ENCODE measurements at regions not wholly inside any gene's neighbourhood (a gene's known extent, or its start where the extent isn't known, plus 50 kb on each side); places are given as distances from the start of the nearest gene placed in this dataset.

DNA sequence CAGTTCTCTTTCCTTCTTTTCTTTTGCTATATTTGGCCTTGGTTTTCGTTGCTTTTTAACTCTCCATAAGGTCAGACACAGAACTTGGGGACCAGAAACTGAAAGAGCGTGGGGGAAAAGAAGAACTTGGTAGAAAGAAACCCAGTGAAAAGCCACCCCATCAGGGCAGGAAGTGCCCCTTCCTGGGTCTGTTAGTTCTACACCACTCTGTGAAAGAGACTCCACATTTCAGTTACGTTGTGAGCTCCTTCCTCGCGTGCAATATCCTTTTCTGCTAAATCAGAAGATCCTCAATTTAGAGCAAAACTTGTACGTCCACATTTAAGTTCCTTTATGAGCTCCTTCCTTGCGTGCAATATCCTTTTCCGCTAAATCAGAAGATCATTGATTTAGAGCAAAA, 220.6 kb upstream of the FOXK1 start:
- TF ChIP-seq, protein P1, sequence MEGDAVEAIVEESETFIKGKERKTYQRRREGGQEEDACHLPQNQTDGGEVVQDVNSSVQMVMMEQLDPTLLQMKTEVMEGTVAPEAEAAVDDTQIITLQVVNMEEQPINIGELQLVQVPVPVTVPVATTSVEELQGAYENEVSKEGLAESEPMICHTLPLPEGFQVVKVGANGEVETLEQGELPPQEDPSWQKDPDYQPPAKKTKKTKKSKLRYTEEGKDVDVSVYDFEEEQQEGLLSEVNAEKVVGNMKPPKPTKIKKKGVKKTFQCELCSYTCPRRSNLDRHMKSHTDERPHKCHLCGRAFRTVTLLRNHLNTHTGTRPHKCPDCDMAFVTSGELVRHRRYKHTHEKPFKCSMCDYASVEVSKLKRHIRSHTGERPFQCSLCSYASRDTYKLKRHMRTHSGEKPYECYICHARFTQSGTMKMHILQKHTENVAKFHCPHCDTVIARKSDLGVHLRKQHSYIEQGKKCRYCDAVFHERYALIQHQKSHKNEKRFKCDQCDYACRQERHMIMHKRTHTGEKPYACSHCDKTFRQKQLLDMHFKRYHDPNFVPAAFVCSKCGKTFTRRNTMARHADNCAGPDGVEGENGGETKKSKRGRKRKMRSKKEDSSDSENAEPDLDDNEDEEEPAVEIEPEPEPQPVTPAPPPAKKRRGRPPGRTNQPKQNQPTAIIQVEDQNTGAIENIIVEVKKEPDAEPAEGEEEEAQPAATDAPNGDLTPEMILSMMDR (IDR thresholded peaks at IDR 0.05 in 4 of 5, conservative IDR thresholded peaks at IDR 0.05 in 1 of 5), result no peak
- no peak for TF ChIP-seq POLR2A (IDR thresholded peaks at IDR 0.05)

Measured in gastrocnemius medialis (tissue), 4 donors.